Erythroblast (primary cell): ENCODE measurements at regions not wholly inside any gene's neighbourhood (a gene's known extent, or its start where the extent isn't known, plus 50 kb on each side); places are given as distances from the start of the nearest gene placed in this dataset.

Experiments used
- GATA1 ChIP-seq: IDR thresholded peaks from 2 replicates; pipeline ENCODE4 v1.6.1; 2011; ENCODE audit warnings: low read depth, mild to moderate bottlenecking, control low read depth, low read length, moderate library complexity
- POLR2A ChIP-seq: IDR thresholded peaks from 2 replicates; pipeline ENCODE4 v1.6.1; 2011; ENCODE audit warnings: mild to moderate bottlenecking, low read length

DNA sequence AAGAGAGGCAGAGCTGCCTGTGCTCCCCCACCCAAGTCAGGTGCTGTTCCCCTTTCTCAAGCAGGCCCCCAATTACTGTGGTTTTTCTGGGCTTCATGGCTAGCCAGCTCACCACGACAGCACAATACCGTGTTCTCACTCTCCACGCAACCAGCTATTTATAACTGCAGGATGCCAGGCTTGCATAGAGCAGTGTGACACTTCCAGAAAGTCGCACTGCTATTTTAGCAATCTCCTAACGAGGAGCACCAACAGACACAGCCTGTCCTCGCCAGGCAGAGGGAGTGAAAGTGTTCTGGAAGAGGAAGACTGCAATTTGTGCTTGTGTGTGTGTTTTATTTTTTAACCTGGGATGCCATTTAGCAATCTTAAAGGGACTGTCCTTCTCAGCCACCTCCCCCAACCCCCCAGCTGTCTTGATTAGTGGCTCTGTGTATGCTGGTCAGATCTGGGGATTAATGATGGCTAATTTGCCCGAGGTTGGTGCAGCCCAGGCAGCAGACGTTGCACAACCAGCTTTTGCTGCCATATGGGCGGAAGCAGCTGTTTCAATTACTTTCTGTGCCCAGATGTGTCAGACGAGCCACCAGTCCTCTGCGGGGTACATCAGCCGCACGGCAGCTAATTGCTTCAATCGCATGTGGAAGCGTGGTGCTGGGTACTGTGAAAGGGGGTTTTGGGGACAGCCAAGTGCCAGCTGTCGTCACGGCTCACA is 268.0 kb upstream of the ARRDC4 start:
- TF ChIP-seq POLR2A (no peak), GATA1 (no peak)
